ENCODE measurements at regions not wholly inside any gene's neighbourhood (a gene's known extent, or its start where the extent isn't known, plus 50 kb on each side); places are given as distances from the start of the nearest gene placed in this dataset.
"Not testable (repeated sequence)": the region's sequence is repeated elsewhere in the genome, so short reads cannot be mapped to it uniquely, and the experiment has no call there.

- DNase-seq (ENCODE audit: extremely low read depth in 1 of 2, low read depth in 1 of 2), result no peak
Measured at GRCh38 chrX:140447150-140447549, 57.7 kb downstream of the SOX3 start.

GRCh38 chrX:140440876-140441275 lies 64.0 kb downstream of the SOX3 start:
- DNase-seq (ENCODE audit: extremely low read depth in 1 of 2, low read depth in 1 of 2), result no peak

DNA sequence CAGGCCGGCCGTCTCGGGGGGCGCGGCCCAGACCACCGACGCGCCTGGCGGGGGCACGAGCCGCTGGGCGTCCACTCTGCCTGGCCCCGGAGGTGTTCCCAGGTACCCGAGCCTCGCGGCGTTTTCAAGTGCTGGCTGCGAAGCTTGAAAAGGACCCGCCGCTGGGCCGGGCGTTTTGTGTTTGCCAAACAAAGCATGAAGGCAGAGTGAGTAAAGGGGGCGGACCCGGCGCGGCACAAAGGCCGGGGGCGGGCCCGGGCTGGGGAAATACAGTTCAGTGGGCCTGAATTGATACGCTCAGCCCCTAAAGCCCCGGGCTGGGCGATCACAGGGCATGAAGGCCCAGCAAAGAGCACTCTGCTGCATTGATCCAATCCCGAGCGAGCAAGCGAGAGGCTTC lies 65.4 kb downstream of the SOX3 start:
- no peak for DNase-seq (ENCODE audit: extremely low read depth in 1 of 2, low read depth in 1 of 2)

GRCh38 chrX:140434347-140434746 lies 70.5 kb downstream of the SOX3 start:
- DNase-seq (ENCODE audit: extremely low read depth in 1 of 2, low read depth in 1 of 2), result no peak

DNA sequence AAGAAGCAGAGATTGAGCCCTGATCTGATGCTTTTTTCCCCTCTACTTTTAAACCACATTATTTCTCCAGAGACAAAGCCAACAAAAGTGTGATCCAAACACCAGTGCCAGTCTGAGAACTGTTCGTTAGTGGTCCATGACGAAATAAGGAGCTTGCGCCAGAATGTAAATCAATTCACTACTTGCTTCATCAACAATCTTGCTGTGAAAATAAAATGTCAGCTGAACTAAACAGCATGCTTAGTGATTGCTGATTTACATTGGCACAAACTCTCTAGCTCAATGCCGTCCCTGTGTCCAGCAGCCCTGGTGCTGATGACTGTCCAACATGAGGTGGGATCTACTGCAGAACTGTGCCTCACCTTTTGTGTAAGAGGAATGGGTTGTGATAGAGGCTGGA lies 71.3 kb downstream of the SOX3 start:
- no peak for DNase-seq (ENCODE audit: extremely low read depth in 1 of 2, low read depth in 1 of 2)

DNA sequence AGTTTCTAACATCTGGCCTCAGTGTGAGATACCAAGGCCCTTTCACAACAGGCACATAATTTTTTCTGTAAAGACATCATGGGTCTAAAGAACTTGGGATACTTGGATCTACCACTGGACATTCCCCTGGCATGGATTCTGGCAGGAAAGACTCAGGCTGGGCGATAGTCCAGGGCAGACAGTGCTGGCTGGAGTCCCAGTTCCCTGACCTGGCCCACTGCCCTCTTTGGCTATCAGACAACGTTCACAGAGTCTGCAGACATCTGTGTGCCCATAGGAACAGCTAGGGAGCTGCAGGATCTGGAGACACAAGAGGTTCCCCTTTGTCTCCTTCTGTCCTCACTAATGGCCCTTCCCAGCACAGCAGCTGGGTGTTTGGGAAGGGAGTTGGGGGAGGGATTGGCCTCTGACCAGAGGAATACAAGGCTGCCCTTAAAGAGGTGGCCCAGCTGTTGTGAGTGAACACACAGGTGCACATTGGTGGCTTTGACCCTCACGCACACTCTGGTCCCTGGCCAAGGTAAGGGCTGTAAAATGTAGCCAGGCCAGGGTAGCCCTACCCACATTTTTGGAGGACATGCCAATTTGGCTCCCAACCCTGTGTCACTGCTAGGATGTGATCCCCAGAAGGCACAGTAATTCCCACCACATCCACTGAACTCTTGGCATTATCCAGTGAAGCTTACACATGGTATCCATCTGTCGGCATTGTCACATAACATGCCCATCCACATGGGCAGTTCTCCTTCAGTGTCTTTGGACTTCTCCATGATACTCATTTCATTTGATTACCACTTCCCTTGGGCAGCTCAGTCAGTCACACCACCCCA lies 72.3 kb downstream of the SOX3 start:
- DNase-seq (ENCODE audit: extremely low read depth in 1 of 2, low read depth in 1 of 2), result no peak

- no peak for DNase-seq (ENCODE audit: extremely low read depth in 1 of 2, low read depth in 1 of 2)
Measured at GRCh38 chrX:140431521-140431920, 73.3 kb downstream of the SOX3 start.

- no peak for DNase-seq (ENCODE audit: extremely low read depth in 1 of 2, low read depth in 1 of 2)
Measured at GRCh38 chrX:140425712-140426395, 79.0 kb downstream of the SOX3 start.

DNA sequence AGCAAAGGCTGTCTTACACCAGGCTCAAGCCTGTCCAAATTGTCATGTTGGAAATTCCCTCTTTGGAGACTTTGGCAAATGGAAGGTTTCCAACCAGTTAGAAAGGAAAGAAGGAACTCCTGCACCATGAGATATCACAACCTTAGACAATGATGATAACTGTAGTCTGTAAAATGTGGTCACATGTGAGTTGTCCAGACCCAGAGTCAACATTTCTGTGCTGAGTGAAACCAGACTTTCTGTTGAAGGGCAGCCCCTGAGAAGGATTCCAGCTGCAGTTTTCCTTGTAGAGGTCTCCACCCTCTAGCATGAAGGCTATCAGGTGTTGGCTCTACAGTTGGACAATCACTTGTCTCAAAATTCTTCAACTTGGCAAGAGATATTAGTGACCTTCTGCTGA lies 82.4 kb downstream of the SOX3 start:
- DNase-seq (ENCODE audit: extremely low read depth in 1 of 2, low read depth in 1 of 2), result no peak

DNA sequence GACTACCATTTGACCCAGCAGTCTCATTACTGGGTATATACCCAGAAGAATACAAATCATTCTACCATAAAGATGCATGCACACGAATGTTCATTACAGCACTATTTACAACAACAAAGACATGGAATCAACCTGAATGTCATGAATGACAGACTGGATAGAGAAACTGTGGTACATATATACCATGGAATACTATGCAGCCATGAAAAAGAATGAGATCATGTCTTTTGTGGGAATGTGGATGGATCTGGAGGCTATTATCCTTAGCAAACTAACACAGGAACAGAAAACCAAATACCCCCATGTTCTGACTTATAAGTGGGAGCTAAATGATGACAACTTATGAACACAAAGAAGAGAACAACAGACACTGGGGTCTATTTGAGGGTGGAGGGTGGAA lies 102.7 kb downstream of the SOX3 start:
- DNase-seq (ENCODE audit: extremely low read depth in 1 of 2, low read depth in 1 of 2), result not testable (repeated sequence)

DNA sequence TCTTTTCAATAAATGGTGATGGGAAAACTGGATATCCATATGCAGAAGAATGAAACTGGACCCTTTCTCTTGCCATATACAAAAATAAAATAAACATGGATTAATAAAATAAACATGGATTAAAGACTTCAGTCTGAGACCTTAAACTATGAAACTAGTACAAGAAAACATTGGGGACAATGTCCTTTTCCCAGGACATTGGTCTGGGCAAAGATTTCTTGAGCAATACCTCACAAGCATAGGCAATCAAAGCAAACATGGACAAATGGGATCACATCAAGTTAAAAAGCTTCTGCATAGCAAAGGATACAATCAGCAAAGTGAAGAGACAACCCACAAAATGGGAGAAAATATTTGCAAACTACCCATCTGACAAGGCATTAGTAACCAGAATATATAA lies 108.5 kb downstream of the SOX3 start:
- DNase-seq (ENCODE audit: extremely low read depth in 1 of 2, low read depth in 1 of 2), result not testable (repeated sequence)

DNA sequence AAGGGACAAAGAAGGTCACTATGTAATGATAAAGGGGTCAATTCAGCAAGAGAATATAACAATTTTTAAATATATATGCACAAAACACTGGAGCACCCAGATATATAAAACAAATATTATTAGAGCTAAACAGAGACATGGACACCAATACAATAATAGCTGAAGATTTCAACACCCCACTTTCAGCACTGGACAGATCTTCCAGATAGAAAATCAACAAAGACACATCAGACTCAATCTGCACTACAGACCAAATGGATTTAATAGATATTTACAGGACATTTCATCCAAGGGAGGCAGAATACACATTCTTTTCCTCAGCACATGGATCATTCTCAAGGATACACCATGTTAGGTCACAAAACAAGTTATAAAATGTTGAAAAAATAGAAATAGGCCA lies 111.4 kb downstream of the SOX3 start:
- no peak for DNase-seq (ENCODE audit: extremely low read depth in 1 of 2, low read depth in 1 of 2)

- DNase-seq (ENCODE audit: extremely low read depth in 1 of 2, low read depth in 1 of 2), result no peak
Measured at GRCh38 chrX:140391313-140391712, 113.6 kb downstream of the SOX3 start.

GRCh38 chrX:140389331-140389730 lies 115.5 kb downstream of the SOX3 start:
- DNase-seq (ENCODE audit: extremely low read depth in 1 of 2, low read depth in 1 of 2), result no peak

GRCh38 chrX:140362861-140363260 lies 142.0 kb downstream of the SOX3 start:
- no peak for DNase-seq (ENCODE audit: extremely low read depth in 1 of 2, low read depth in 1 of 2)

- no peak for DNase-seq (ENCODE audit: extremely low read depth in 1 of 2, low read depth in 1 of 2)
Measured at GRCh38 chrX:140360924-140361323, 143.9 kb downstream of the SOX3 start.

GRCh38 chrX:140360284-140360683 lies 144.6 kb downstream of the SOX3 start:
- DNase-seq (ENCODE audit: extremely low read depth in 1 of 2, low read depth in 1 of 2), result no peak

GRCh38 chrX:140355922-140356321 lies 148.9 kb downstream of the SOX3 start:
- no peak for DNase-seq (ENCODE audit: extremely low read depth in 1 of 2, low read depth in 1 of 2)

- no peak for DNase-seq (ENCODE audit: extremely low read depth in 1 of 2, low read depth in 1 of 2)
Measured at GRCh38 chrX:140355429-140355828, 149.4 kb downstream of the SOX3 start.

- no peak for DNase-seq (ENCODE audit: extremely low read depth in 1 of 2, low read depth in 1 of 2)
Measured at GRCh38 chrX:140354431-140355120, 150.3 kb downstream of the SOX3 start.

- DNase-seq (ENCODE audit: extremely low read depth in 1 of 2, low read depth in 1 of 2), result no peak
Measured at GRCh38 chrX:140346729-140347128, 158.1 kb downstream of the SOX3 start.

Measured in activated CD8-positive, alpha-beta memory T cell treated with anti-CD3 and anti-CD28 coated beads for 1 hour (primary cell).